ENCODE measurements at regions not wholly inside any gene's neighbourhood (a gene's known extent, or its start where the extent isn't known, plus 50 kb on each side); places are given as distances from the start of the nearest gene placed in this dataset.

GRCh38 chr12:115639648-115640012 lies 637.9 kb downstream of the MED13L start:
- DNase-seq (ENCODE audit: low spot score): no peak

- no peak for DNase-seq (ENCODE audit: low spot score)
Observed at GRCh38 chr12:115638733-115639647, 638.5 kb downstream of the MED13L start.

GRCh38 chr12:115636546-115636945 lies 640.9 kb downstream of the MED13L start:
- DNase-seq (ENCODE audit: low spot score): no peak

- DNase-seq (ENCODE audit: low spot score): no peak
Observed at GRCh38 chr12:115632308-115632707, 645.2 kb downstream of the MED13L start.

- no peak for DNase-seq (ENCODE audit: low spot score)
Observed at GRCh38 chr12:115630136-115630535, 647.4 kb downstream of the MED13L start.

- no peak for DNase-seq (ENCODE audit: low spot score)
Observed at GRCh38 chr12:115626210-115626609, 651.3 kb downstream of the MED13L start.

- DNase-seq (ENCODE audit: low spot score): no peak
Observed at GRCh38 chr12:115623764-115624334, 653.6 kb downstream of the MED13L start.

GRCh38 chr12:115623275-115623674 lies 654.2 kb downstream of the MED13L start:
- DNase-seq (ENCODE audit: low spot score): no peak

GRCh38 chr12:115620816-115621215 lies 656.7 kb downstream of the MED13L start:
- DNase-seq (ENCODE audit: low spot score): no peak

- DNase-seq (ENCODE audit: low spot score): no peak
Observed at GRCh38 chr12:115619889-115620288, 657.6 kb downstream of the MED13L start.

- DNase-seq (ENCODE audit: low spot score): no peak
Observed at GRCh38 chr12:115619061-115619460, 658.4 kb downstream of the MED13L start.

- DNase-seq (ENCODE audit: low spot score): no peak
Observed at GRCh38 chr12:115618105-115618504, 659.4 kb downstream of the MED13L start.

GRCh38 chr12:115617391-115617790 lies 660.1 kb downstream of the MED13L start:
- no peak for DNase-seq (ENCODE audit: low spot score)

GRCh38 chr12:115611477-115611876 lies 666.0 kb downstream of the MED13L start:
- DNase-seq (ENCODE audit: low spot score): no peak

- DNase-seq (ENCODE audit: low spot score): no peak
Observed at GRCh38 chr12:115609347-115609746, 668.1 kb downstream of the MED13L start.

- DNase-seq (ENCODE audit: low spot score): no peak
Observed at GRCh38 chr12:115606040-115606439, 671.5 kb downstream of the MED13L start.

GRCh38 chr12:115598871-115599811 lies 678.4 kb downstream of the MED13L start:
- no peak for DNase-seq (ENCODE audit: low spot score)

GRCh38 chr12:115597157-115597712 lies 680.3 kb downstream of the MED13L start:
- DNase-seq (ENCODE audit: low spot score): no peak

GRCh38 chr12:115588131-115588530 lies 689.4 kb downstream of the MED13L start:
- no peak for DNase-seq (ENCODE audit: low spot score)

- DNase-seq (ENCODE audit: low spot score): no peak
Observed at GRCh38 chr12:115584156-115584555, 693.3 kb downstream of the MED13L start.

GRCh38 chr12:115583591-115583990 lies 693.9 kb downstream of the MED13L start:
- DNase-seq (ENCODE audit: low spot score): no peak

GRCh38 chr12:115577401-115577800 lies 700.1 kb downstream of the MED13L start:
- no peak for DNase-seq (ENCODE audit: low spot score)
